IMR-90 (cell line): ENCODE measurements at regions not wholly inside any gene's neighbourhood (a gene's known extent, or its start where the extent isn't known, plus 50 kb on each side); places are given as distances from the start of the nearest gene placed in this dataset.
"Not testable (repeated sequence)": the region's sequence is repeated elsewhere in the genome, so short reads cannot be mapped to it uniquely, and the experiment has no call there.

Experiments
- BHLHE40 ChIP-seq: fragments of 150-350 bp; IDR thresholded peaks from 2 replicates; pipeline ENCODE4 v1.6.1; 2016; ENCODE audit warnings: mild to moderate bottlenecking, low read depth, low read length
- CEBPB ChIP-seq: IDR thresholded peaks from 2 replicates; pipeline ENCODE4 v1.6.1; 2012; ENCODE audit warnings: low read depth, low read length, improper control_type of control experiment
- CTCF ChIP-seq: conservative IDR thresholded peaks from 2 replicates; pipeline ENCODE4 v1.5.1; 2012; ENCODE audit warnings: mild to moderate bottlenecking, low read depth, low read length, improper control_type of control experiment
- ELK1 ChIP-seq: fragments of 150-350 bp; IDR thresholded peaks from 2 replicates; pipeline ENCODE4 v1.6.1; 2016; ENCODE audit warnings: low read depth, mild to moderate bottlenecking, low read length, moderate library complexity, borderline replicate concordance
- FOS ChIP-seq: fragments of 150-350 bp; IDR thresholded peaks from 2 replicates; pipeline ENCODE4 v1.6.1; 2016; ENCODE audit warnings: low read depth, low read length
- MAFK ChIP-seq: IDR thresholded peaks from 2 replicates; pipeline ENCODE4 v1.6.1; 2012; ENCODE audit warnings: low read depth, low read length, improper control_type of control experiment
- MAZ ChIP-seq: IDR thresholded peaks from 2 replicates; pipeline ENCODE4 v1.6.1; 2012; ENCODE audit warnings: low read depth, mild to moderate bottlenecking, low read length, improper control_type of control experiment, moderate library complexity, borderline replicate concordance
- MXI1 ChIP-seq: IDR thresholded peaks from 2 replicates; pipeline ENCODE4 v1.6.1; 2012; ENCODE audit warnings: low read depth, mild to moderate bottlenecking, low read length, moderate library complexity, borderline replicate concordance
- POLR2A ChIP-seq: IDR thresholded peaks from 2 replicates; pipeline ENCODE4 v1.6.1; 2012; ENCODE audit warnings: mild to moderate bottlenecking, low read depth, low read length
- RAD21 ChIP-seq: IDR thresholded peaks from 2 replicates; pipeline ENCODE4 v1.6.1; 2012; ENCODE audit warnings: low read length, improper control_type of control experiment
- RCOR1 ChIP-seq: IDR thresholded peaks from 2 replicates; pipeline ENCODE4 v1.6.1; 2012; ENCODE audit warnings: mild to moderate bottlenecking, low read length, improper control_type of control experiment; ENCODE audit not compliant: insufficient replicate concordance
- RFX5 ChIP-seq: IDR thresholded peaks from 2 replicates; pipeline ENCODE4 v1.8.0; 2012; ENCODE audit warnings: low read depth, mild to moderate bottlenecking, low read length, moderate library complexity
- SMC3 ChIP-seq: fragments of 150-350 bp; IDR thresholded peaks from 2 replicates; pipeline ENCODE4 v1.6.1; 2016; ENCODE audit warnings: low read depth, mild to moderate bottlenecking, antibody characterized with exemption, low read length, moderate library complexity
- USF2 ChIP-seq: fragments of 150-350 bp; IDR thresholded peaks from 2 replicates; pipeline ENCODE4 v1.6.1; 2017; ENCODE audit warnings: mild to moderate bottlenecking, antibody characterized with exemption, low read length, low read depth

GRCh38 chr1:224040423-224040822 lies 73.5 kb upstream of the FBXO28 start:
- TF ChIP-seq CTCF, POLR2A, MAFK, MXI1, SMC3, RAD21, USF2, RFX5, RCOR1, FOS, ELK1, BHLHE40, CEBPB, MAZ: not testable (repeated sequence)
